Activated T-cell treated with anti-CD3 and anti-CD28 coated beads, Interleukin-2, amount 50 U/mL, for 72 hours (primary cell): ENCODE measurements at regions not wholly inside any gene's neighbourhood (a gene's known extent, or its start where the extent isn't known, plus 50 kb on each side); places are given as distances from the start of the nearest gene placed in this dataset.

Experiments
- ATAC-seq, 2 donors: fragments of 150-1000 bp; cut with Tn5 transposase; replicated peaks in 1 of 2; 2 replicates each; pipeline ENCODE4 v1.10.0; 2021; ENCODE audit warnings: moderate library complexity in 2 of 2, mild to moderate bottlenecking in 1 of 2
- DNase-seq, 2 donors: peaks; one replicate each; pipeline ENCODE4 v3.0.0; 2021 to 2022; ENCODE audit warnings: mixed read lengths in 1 of 2
- H3K27ac Mint-ChIP-seq: one replicate; pipeline ENCODE4 v1.8.0; 2022; ENCODE audit warnings: mild to moderate bottlenecking, moderate library complexity, mixed read lengths
- H3K27me3 Mint-ChIP-seq: one replicate; pipeline ENCODE4 v1.8.0; 2022; ENCODE audit warnings: low read depth, mixed read lengths
- H3K36me3 Mint-ChIP-seq, 2 donors: one replicate each; pipeline ENCODE4 v1.8.0; 2022; ENCODE audit warnings: mixed read lengths in 2 of 2, mild to moderate bottlenecking in 1 of 2; ENCODE audit not compliant: insufficient read depth in 2 of 2
- H3K4me1 Mint-ChIP-seq: one replicate; pipeline ENCODE4 v1.8.0; 2022; ENCODE audit warnings: low read depth, mixed read lengths
- H3K4me3 Mint-ChIP-seq, 2 donors: one replicate each; pipeline ENCODE4 v1.8.0; 2022; ENCODE audit warnings: mild to moderate bottlenecking in 2 of 2, mixed read lengths in 2 of 2, moderate library complexity in 2 of 2
- H3K9me3 Mint-ChIP-seq, 2 donors: one replicate each; pipeline ENCODE4 v1.8.0; 2022; ENCODE audit warnings: mixed read lengths in 2 of 2

- ATAC-seq (no peak), DNase-seq (no peak)
- Mint-ChIP-seq H3K36me3 (no peaks in the 10 kb centered on the region), H3K27me3 (peaks cover 32% of the 10 kb centered on the region), H3K4me3 (no peak overlapping the region), H3K27ac (no peak overlapping the region), H3K4me1 (peaks cover 8% of the 10 kb centered on the region), H3K9me3 (no peaks in the 10 kb centered on the region)
These were observed 197.7 kb downstream of the MTX2 start for GRCh38 chr2:176466918-176467452.

GRCh38 chr2:176467595-176467994, 198.4 kb downstream of the MTX2 start:
- H3K4me3 Mint-ChIP-seq: no peak overlapping the region
- no peaks in the 10 kb centered on the region for H3K36me3 Mint-ChIP-seq
- peaks cover 13% of the 10 kb centered on the region for H3K4me1 Mint-ChIP-seq
- H3K9me3 Mint-ChIP-seq: no peaks in the 10 kb centered on the region
- DNase-seq (no peak), ATAC-seq (no peak)
- H3K27ac Mint-ChIP-seq: no peak overlapping the region
- H3K27me3 Mint-ChIP-seq: peaks cover 26% of the 10 kb centered on the region

- Mint-ChIP-seq H3K9me3 (no peaks in the 10 kb centered on the region), H3K36me3 (no peaks in the 10 kb centered on the region), H3K4me1 (peaks cover 23% of the 10 kb centered on the region), H3K4me3 (no peak overlapping the region), H3K27ac (no peak overlapping the region), H3K27me3 (peaks cover 22% of the 10 kb centered on the region)
- DNase-seq (no peak), ATAC-seq (no peak)
These were observed 199.3 kb downstream of the MTX2 start for GRCh38 chr2:176468457-176469113.

- Mint-ChIP-seq H3K9me3 (peaks cover 0 to 2% of the 10 kb centered on the region in 2 donors), H3K27ac (no peak overlapping the region), H3K4me3 (no peak overlapping the region), H3K27me3 (peaks cover 7% of the 10 kb centered on the region), H3K36me3 (no peaks in the 10 kb centered on the region), H3K4me1 (peaks cover 26% of the 10 kb centered on the region)
- no peak for ATAC-seq
- no peak for DNase-seq
These were observed 201.5 kb downstream of the MTX2 start for GRCh38 chr2:176470713-176471112.

GRCh38 chr2:176471949-176472348, 202.7 kb downstream of the MTX2 start:
- no peak for ATAC-seq
- DNase-seq: no peak
- Mint-ChIP-seq H3K27ac (no peak overlapping the region), H3K36me3 (no peaks in the 10 kb centered on the region), H3K27me3 (no peaks in the 10 kb centered on the region), H3K4me3 (no peak overlapping the region), H3K9me3 (peaks cover 0 to 2% of the 10 kb centered on the region in 2 donors), H3K4me1 (peaks cover 26% of the 10 kb centered on the region)

GRCh38 chr2:176473177-176473576, 203.9 kb downstream of the MTX2 start:
- peak overlapping the region; percentile 70 to 73 for H3K4me3 Mint-ChIP-seq
- no peaks in the 10 kb centered on the region for H3K36me3 Mint-ChIP-seq
- DNase-seq: peak in 1 of 2 donors; percentile 6
- ATAC-seq: peak; percentile 72 to 76
- peaks cover 26% of the 10 kb centered on the region for H3K4me1 Mint-ChIP-seq
- H3K9me3 Mint-ChIP-seq: peaks cover 0 to 2% of the 10 kb centered on the region in 2 donors
- peaks cover 5% of the 10 kb centered on the region for H3K27me3 Mint-ChIP-seq
- peak overlapping the region; percentile 17 for H3K27ac Mint-ChIP-seq

- peaks cover 0 to 2% of the 10 kb centered on the region in 2 donors for H3K9me3 Mint-ChIP-seq
- ATAC-seq: no peak
- peaks cover 5% of the 10 kb centered on the region for H3K27me3 Mint-ChIP-seq
- no peak for DNase-seq
- peaks cover 26% of the 10 kb centered on the region for H3K4me1 Mint-ChIP-seq
- H3K4me3 Mint-ChIP-seq: peak overlapping the region in 1 of 2 donors; percentile 73
- H3K36me3 Mint-ChIP-seq: no peaks in the 10 kb centered on the region
- H3K27ac Mint-ChIP-seq: no peak overlapping the region
These were observed 204.6 kb downstream of the MTX2 start for GRCh38 chr2:176473851-176474250.

GRCh38 chr2:176477336-176477735, 208.1 kb downstream of the MTX2 start:
- no peak overlapping the region for H3K27ac Mint-ChIP-seq
- no peak for ATAC-seq
- H3K4me1 Mint-ChIP-seq: peaks cover 16% of the 10 kb centered on the region
- peaks cover 0 to 2% of the 10 kb centered on the region in 2 donors for H3K9me3 Mint-ChIP-seq
- no peaks in the 10 kb centered on the region for H3K36me3 Mint-ChIP-seq
- no peak for DNase-seq
- H3K27me3 Mint-ChIP-seq: peaks cover 18% of the 10 kb centered on the region
- no peak overlapping the region for H3K4me3 Mint-ChIP-seq

GRCh38 chr2:176479961-176480360, 210.7 kb downstream of the MTX2 start:
- Mint-ChIP-seq H3K9me3 (peaks cover 0 to under 1% of the 10 kb centered on the region in 2 donors), H3K4me1 (no peaks in the 10 kb centered on the region), H3K27ac (no peak overlapping the region), H3K4me3 (no peak overlapping the region), H3K36me3 (no peaks in the 10 kb centered on the region), H3K27me3 (peaks cover 26% of the 10 kb centered on the region)
- no peak for ATAC-seq
- no peak for DNase-seq

GRCh38 chr2:176482107-176482506, 212.9 kb downstream of the MTX2 start:
- ATAC-seq: no peak
- Mint-ChIP-seq H3K36me3 (no peaks in the 10 kb centered on the region), H3K27ac (no peak overlapping the region), H3K27me3 (peaks cover 39% of the 10 kb centered on the region), H3K9me3 (no peaks in the 10 kb centered on the region), H3K4me1 (no peaks in the 10 kb centered on the region), H3K4me3 (no peak overlapping the region)
- DNase-seq: no peak

- ATAC-seq (no peak), DNase-seq (no peak)
- H3K27ac Mint-ChIP-seq: no peak overlapping the region
- peaks cover 0 to 4% of the 10 kb centered on the region in 2 donors for H3K9me3 Mint-ChIP-seq
- no peaks in the 10 kb centered on the region for H3K4me1 Mint-ChIP-seq
- H3K36me3 Mint-ChIP-seq: peaks cover 0 to 2% of the 10 kb centered on the region in 2 donors
- H3K4me3 Mint-ChIP-seq: no peak overlapping the region
- peaks cover 48% of the 10 kb centered on the region for H3K27me3 Mint-ChIP-seq
These were observed 214.2 kb downstream of the MTX2 start for GRCh38 chr2:176483476-176483875.

GRCh38 chr2:176483901-176484568, 214.8 kb downstream of the MTX2 start:
- no peak overlapping the region for H3K4me3 Mint-ChIP-seq
- peaks cover 0 to 4% of the 10 kb centered on the region in 2 donors for H3K9me3 Mint-ChIP-seq
- DNase-seq: no peak
- H3K27ac Mint-ChIP-seq: no peak overlapping the region
- peaks cover 54% of the 10 kb centered on the region for H3K27me3 Mint-ChIP-seq
- H3K36me3 Mint-ChIP-seq: peaks cover 0 to 2% of the 10 kb centered on the region in 2 donors
- no peak for ATAC-seq
- no peaks in the 10 kb centered on the region for H3K4me1 Mint-ChIP-seq

- Mint-ChIP-seq H3K4me1 (no peaks in the 10 kb centered on the region), H3K27me3 (peaks cover 61% of the 10 kb centered on the region), H3K36me3 (peaks cover 0 to 2% of the 10 kb centered on the region in 2 donors), H3K4me3 (no peak overlapping the region), H3K9me3 (peaks cover 0 to 4% of the 10 kb centered on the region in 2 donors), H3K27ac (no peak overlapping the region)
- ATAC-seq (no peak), DNase-seq (no peak)
These were observed 215.6 kb downstream of the MTX2 start for GRCh38 chr2:176484838-176485237.
